ENCODE measurements at regions not wholly inside any gene's neighbourhood (a gene's known extent, or its start where the extent isn't known, plus 50 kb on each side); places are given as distances from the start of the nearest gene placed in this dataset.
"Not testable (repeated sequence)": the region's sequence is repeated elsewhere in the genome, so short reads cannot be mapped to it uniquely, and the experiment has no call there.

DNA sequence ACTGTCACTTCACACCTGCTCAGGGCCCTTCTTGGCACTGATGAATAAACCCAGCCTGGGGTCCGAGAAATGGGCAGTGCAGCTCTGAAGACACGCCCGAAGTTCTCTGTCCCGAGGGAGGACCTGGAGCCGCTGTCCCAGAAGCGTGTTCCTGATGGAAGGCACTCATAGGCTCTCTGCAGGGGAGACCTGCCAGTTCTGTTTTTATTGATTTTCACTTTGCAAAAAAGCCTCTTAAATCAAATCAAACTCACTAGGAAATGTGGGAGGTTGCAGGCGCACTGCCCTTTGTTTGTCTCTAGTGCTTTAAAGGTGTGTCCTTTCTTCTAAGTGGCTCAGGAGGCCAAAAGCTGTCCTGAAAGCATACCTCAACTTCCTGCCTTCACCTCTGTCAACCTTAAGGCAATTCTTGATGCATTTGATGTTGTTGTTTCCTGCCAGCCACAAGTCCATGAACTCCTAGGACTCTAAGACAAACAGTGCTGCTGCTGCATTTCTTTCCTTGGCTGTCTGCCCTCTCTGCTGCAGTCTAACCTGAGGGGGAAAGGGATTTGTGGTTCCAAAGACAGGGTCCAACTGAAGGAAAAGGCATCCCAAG, 663.2 kb downstream of the UQCRFS1 start:
- no peak for TF ChIP-seq GABPA (IDR thresholded peaks at IDR 0.05; ENCODE audit: low read depth)
- TF ChIP-seq, protein P1, sequence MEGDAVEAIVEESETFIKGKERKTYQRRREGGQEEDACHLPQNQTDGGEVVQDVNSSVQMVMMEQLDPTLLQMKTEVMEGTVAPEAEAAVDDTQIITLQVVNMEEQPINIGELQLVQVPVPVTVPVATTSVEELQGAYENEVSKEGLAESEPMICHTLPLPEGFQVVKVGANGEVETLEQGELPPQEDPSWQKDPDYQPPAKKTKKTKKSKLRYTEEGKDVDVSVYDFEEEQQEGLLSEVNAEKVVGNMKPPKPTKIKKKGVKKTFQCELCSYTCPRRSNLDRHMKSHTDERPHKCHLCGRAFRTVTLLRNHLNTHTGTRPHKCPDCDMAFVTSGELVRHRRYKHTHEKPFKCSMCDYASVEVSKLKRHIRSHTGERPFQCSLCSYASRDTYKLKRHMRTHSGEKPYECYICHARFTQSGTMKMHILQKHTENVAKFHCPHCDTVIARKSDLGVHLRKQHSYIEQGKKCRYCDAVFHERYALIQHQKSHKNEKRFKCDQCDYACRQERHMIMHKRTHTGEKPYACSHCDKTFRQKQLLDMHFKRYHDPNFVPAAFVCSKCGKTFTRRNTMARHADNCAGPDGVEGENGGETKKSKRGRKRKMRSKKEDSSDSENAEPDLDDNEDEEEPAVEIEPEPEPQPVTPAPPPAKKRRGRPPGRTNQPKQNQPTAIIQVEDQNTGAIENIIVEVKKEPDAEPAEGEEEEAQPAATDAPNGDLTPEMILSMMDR (IDR thresholded peaks at IDR 0.05; ENCODE audit: insufficient read depth, low read length) = no peak
- no peak for TF ChIP-seq SPI1 (IDR thresholded peaks at IDR 0.05; ENCODE audit: borderline replicate concordance, low read depth)
- no peak for TF ChIP-seq POLR2AphosphoS5 (IDR thresholded peaks at IDR 0.05; ENCODE audit: low read depth)
- TF ChIP-seq, protein P2, sequence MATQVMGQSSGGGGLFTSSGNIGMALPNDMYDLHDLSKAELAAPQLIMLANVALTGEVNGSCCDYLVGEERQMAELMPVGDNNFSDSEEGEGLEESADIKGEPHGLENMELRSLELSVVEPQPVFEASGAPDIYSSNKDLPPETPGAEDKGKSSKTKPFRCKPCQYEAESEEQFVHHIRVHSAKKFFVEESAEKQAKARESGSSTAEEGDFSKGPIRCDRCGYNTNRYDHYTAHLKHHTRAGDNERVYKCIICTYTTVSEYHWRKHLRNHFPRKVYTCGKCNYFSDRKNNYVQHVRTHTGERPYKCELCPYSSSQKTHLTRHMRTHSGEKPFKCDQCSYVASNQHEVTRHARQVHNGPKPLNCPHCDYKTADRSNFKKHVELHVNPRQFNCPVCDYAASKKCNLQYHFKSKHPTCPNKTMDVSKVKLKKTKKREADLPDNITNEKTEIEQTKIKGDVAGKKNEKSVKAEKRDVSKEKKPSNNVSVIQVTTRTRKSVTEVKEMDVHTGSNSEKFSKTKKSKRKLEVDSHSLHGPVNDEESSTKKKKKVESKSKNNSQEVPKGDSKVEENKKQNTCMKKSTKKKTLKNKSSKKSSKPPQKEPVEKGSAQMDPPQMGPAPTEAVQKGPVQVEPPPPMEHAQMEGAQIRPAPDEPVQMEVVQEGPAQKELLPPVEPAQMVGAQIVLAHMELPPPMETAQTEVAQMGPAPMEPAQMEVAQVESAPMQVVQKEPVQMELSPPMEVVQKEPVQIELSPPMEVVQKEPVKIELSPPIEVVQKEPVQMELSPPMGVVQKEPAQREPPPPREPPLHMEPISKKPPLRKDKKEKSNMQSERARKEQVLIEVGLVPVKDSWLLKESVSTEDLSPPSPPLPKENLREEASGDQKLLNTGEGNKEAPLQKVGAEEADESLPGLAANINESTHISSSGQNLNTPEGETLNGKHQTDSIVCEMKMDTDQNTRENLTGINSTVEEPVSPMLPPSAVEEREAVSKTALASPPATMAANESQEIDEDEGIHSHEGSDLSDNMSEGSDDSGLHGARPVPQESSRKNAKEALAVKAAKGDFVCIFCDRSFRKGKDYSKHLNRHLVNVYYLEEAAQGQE (IDR thresholded peaks at IDR 0.05; ENCODE audit: insufficient replicate concordance, low read depth) = no peak
- Histone ChIP-seq H3K4me3 (replicated peaks; ENCODE audit: insufficient read depth, low read length) (no peak overlapping the region), H3K27me3 (ENCODE audit: insufficient read depth, poor library complexity, severe bottlenecking) (no peaks in the 10 kb centered on the region), H3K27ac (replicated peaks) (no peak overlapping the region)
- DNase-seq (ENCODE audit: low read depth in 1 of 2, low spot score in 1 of 2) = no peak

DNA sequence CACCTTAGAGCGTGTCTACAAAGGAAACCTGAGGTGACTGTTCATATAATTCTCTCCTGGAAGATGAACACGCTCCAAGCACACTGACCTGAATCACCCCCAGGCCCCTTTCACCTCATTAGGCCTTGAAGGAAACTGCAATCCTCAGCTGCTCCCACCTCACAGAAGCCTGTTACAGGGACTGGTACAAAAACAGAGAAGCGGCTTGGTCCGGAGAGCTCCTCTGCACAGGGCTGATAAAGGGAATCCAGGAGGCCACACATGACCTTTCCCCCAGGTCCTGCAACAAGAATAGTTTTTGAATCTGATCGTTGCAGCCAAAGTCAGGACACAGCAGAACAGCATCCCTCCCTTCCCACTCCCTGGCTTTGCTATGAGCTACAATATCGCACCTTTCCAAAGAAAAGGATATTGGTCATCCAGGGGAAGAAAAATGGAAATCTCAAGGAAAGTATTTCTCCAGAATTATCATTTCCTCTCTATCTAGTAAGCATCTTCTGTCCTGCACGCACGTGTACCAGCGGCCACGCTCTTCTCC, 666.7 kb downstream of the UQCRFS1 start:
- TF ChIP-seq SPI1 (IDR thresholded peaks at IDR 0.05; ENCODE audit: borderline replicate concordance, low read depth) = no peak
- no peak for TF ChIP-seq POLR2AphosphoS5 (IDR thresholded peaks at IDR 0.05; ENCODE audit: low read depth)
- TF ChIP-seq, protein P1 (IDR thresholded peaks at IDR 0.05; ENCODE audit: insufficient read depth, low read length) = no peak
- Histone ChIP-seq H3K4me3 (replicated peaks; ENCODE audit: insufficient read depth, low read length) (no peak overlapping the region), H3K27me3 (ENCODE audit: insufficient read depth, poor library complexity, severe bottlenecking) (no peaks in the 10 kb centered on the region), H3K27ac (replicated peaks) (no peak overlapping the region)
- DNase-seq (ENCODE audit: low read depth in 1 of 2, low spot score in 1 of 2) = no peak

DNA sequence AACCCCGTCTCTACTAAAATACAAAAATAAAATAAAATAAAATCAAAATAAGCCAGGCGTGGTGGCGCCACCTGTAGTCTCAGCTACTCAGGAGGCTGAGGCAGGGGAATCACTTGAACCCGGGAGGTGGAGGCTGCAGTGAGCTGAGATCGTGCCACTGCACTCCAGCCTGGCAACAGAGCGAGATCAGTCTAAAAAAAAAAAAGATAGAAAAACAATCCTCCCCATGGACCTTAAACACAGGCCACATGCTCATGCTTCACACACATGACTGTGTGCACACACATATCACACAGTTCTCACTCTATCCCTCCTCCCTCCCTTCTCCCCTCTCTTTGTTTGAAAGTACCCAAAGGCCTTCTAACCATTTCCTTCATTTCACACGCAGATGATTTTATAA, 667.6 kb downstream of the UQCRFS1 start:
- not testable (repeated sequence) for H3K27ac ChIP-seq (replicated peaks); H3K4me3 ChIP-seq (replicated peaks; ENCODE audit: insufficient read depth, low read length); H3K27me3 ChIP-seq (ENCODE audit: insufficient read depth, poor library complexity, severe bottlenecking); DNase-seq (ENCODE audit: low read depth in 1 of 2, low spot score in 1 of 2)

DNA sequence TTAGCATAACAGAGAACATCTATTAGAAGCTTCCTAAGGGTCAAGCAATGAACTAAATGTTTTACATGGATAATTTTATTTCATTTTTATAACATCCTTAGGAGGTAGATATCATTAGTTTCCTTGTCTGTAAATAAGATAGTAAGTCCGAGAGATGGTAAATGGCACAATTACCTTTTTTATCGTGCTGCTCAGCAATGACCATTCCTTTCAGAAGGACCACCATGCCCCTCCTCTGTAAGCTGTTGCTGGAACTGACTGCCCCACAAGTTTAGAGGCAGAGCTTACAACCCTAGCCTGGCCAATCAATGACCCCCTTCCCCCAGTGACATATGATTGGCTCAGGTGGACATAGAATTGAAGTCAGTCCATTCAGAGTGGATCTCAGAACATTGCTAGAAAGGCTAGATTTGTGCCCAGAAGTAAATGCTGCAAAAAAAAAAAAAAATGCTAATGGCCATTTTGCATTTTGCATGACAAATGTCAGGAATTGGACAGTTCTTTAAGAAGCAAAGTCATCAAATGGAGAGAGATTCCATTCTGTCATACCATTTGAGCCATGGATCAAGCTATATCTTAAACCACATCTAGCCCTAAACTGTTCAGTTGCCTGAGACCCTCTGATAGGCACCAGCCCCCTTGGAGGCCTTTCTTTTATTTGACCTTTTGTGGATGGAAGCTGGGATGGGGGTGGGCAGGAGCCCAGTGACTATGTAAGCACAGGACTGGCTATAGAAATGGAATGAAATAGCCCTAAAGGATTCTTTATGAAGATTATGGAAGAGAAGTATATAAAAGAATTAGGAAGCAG, 668.3 kb downstream of the UQCRFS1 start:
- Histone ChIP-seq H3K4me3 (replicated peaks; ENCODE audit: insufficient read depth, low read length) (no peak overlapping the region), H3K27ac (replicated peaks) (no peak overlapping the region), H3K27me3 (ENCODE audit: insufficient read depth, poor library complexity, severe bottlenecking) (no peaks in the 10 kb centered on the region)
- DNase-seq (ENCODE audit: low read depth in 1 of 2, low spot score in 1 of 2) = no peak
- TF ChIP-seq, protein P2 (IDR thresholded peaks at IDR 0.05; ENCODE audit: insufficient replicate concordance, low read depth) = peak; percentile 66
- no peak for TF ChIP-seq SPI1 (IDR thresholded peaks at IDR 0.05; ENCODE audit: borderline replicate concordance, low read depth)
